Right renal pelvis (tissue), 4 donors: ENCODE measurements at regions not wholly inside any gene's neighbourhood (a gene's known extent, or its start where the extent isn't known, plus 50 kb on each side); places are given as distances from the start of the nearest gene placed in this dataset.
"Not testable (repeated sequence)": the region's sequence is repeated elsewhere in the genome, so short reads cannot be mapped to it uniquely, and the experiment has no call there.

Experiments
- DNase-seq, 4 donors: peaks; one replicate each; pipeline ENCODE4 v3.0.0-alpha.2; 2013; ENCODE audit warnings: low read depth in 4 of 4, low spot score in 3 of 4, missing footprints in 1 of 4

GRCh38 chr12:124126950-124127655, 154.1 kb downstream of the ZNF664 start:
- no peak for DNase-seq

- DNase-seq: no peak
Observed at GRCh38 chr12:124129132-124129531, 156.1 kb downstream of the ZNF664 start.

- DNase-seq: no peak
Observed at GRCh38 chr12:124130691-124131591, 157.9 kb downstream of the ZNF664 start.

- no peak for DNase-seq
Observed at GRCh38 chr12:124131659-124132058, 158.6 kb downstream of the ZNF664 start.

GRCh38 chr12:124132530-124132929, 159.5 kb downstream of the ZNF664 start:
- no peak for DNase-seq

GRCh38 chr12:124136796-124137195, 158.1 kb upstream of the RFLNA start:
- DNase-seq: no peak

- no peak for DNase-seq
Observed at GRCh38 chr12:124140944-124141486, 153.9 kb upstream of the RFLNA start.

GRCh38 chr12:124141611-124142010, 153.3 kb upstream of the RFLNA start:
- not testable (repeated sequence) for DNase-seq

- no peak for DNase-seq
Observed at GRCh38 chr12:124142395-124143035, 152.4 kb upstream of the RFLNA start.

- no peak for DNase-seq
Observed at GRCh38 chr12:124143726-124144125, 151.2 kb upstream of the RFLNA start.

- DNase-seq: no peak
Observed at GRCh38 chr12:124144531-124145194, 150.2 kb upstream of the RFLNA start.

- no peak for DNase-seq
Observed at GRCh38 chr12:124147027-124147426, 147.9 kb upstream of the RFLNA start.

GRCh38 chr12:124147575-124147974, 147.3 kb upstream of the RFLNA start:
- no peak for DNase-seq

GRCh38 chr12:124148481-124149273, 146.2 kb upstream of the RFLNA start:
- DNase-seq: no peak

GRCh38 chr12:124149287-124149686, 145.6 kb upstream of the RFLNA start:
- DNase-seq: no peak

- no peak for DNase-seq
Observed at GRCh38 chr12:124150168-124150567, 144.7 kb upstream of the RFLNA start.

GRCh38 chr12:124151583-124151982, 143.3 kb upstream of the RFLNA start:
- DNase-seq: no peak

GRCh38 chr12:124152731-124153130, 142.2 kb upstream of the RFLNA start:
- DNase-seq: no peak

- no peak for DNase-seq
Observed at GRCh38 chr12:124153392-124153791, 141.5 kb upstream of the RFLNA start.

- DNase-seq: no peak
Observed at GRCh38 chr12:124157406-124157805, 137.5 kb upstream of the RFLNA start.
